22Rv1 (cell line): ENCODE measurements at regions not wholly inside any gene's neighbourhood (a gene's known extent, or its start where the extent isn't known, plus 50 kb on each side); places are given as distances from the start of the nearest gene placed in this dataset.

Experiments used
- ZFX ChIP-seq: fragments of 450-650 bp; IDR thresholded peaks from 2 replicates; pipeline ENCODE4 v1.6.1; 2017; ENCODE audit warnings: antibody characterized with exemption, borderline replicate concordance
- TF ChIP-seq, protein P1 (sequence below): fragments of 450-650 bp; IDR thresholded peaks from 2 replicates; pipeline ENCODE4 v1.5.1; 2017; ENCODE audit warnings: mild to moderate bottlenecking

DNA sequence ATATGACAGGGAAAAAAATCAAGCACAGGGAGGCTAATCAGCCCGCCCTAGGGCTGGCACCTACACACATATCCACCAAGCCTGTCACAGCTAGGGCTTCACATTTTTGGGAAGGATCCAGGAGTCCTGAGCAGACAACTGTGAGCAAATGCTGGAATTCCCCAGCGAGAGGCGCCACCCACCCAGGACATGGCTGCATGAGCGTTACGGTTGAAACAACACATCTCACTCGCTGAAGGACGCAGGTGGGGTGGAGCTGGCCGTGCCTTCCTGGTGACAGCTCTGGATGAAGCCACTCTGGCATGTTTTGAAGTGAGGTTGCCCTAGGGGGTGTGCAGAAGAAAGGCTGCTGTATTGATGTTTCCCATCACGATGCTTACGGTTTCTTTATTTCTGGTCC lies 315.1 kb upstream of the EEF2KMT start:
- TF ChIP-seq, protein P1, sequence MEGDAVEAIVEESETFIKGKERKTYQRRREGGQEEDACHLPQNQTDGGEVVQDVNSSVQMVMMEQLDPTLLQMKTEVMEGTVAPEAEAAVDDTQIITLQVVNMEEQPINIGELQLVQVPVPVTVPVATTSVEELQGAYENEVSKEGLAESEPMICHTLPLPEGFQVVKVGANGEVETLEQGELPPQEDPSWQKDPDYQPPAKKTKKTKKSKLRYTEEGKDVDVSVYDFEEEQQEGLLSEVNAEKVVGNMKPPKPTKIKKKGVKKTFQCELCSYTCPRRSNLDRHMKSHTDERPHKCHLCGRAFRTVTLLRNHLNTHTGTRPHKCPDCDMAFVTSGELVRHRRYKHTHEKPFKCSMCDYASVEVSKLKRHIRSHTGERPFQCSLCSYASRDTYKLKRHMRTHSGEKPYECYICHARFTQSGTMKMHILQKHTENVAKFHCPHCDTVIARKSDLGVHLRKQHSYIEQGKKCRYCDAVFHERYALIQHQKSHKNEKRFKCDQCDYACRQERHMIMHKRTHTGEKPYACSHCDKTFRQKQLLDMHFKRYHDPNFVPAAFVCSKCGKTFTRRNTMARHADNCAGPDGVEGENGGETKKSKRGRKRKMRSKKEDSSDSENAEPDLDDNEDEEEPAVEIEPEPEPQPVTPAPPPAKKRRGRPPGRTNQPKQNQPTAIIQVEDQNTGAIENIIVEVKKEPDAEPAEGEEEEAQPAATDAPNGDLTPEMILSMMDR, result no peak
- TF ChIP-seq ZFX, result no peak
